Keratinocyte (primary cell): ENCODE measurements at regions not wholly inside any gene's neighbourhood (a gene's known extent, or its start where the extent isn't known, plus 50 kb on each side); places are given as distances from the start of the nearest gene placed in this dataset.

ENCODE experiments used
- DNase-seq: peaks from one replicate; pipeline ENCODE4 v3.0.0-alpha.2; 2011; ENCODE audit warnings: low read depth, missing footprints, low spot score
- FAIRE-seq: peaks from 2 replicates; lab custom pipeline; 2011; peaks lifted over from hg19 to GRCh38; lab: Jason Lieb, UNC
- H2AFZ ChIP-seq: 2 replicates; pipeline ENCODE4 v1.6.0; 2012; ENCODE audit warnings: low read length, control low read depth, inconsistent platforms; ENCODE audit not compliant: control insufficient read depth
- H3K27ac ChIP-seq: 2 replicates; pipeline ENCODE4 v1.5.1; 2011; ENCODE audit warnings: low read length; ENCODE audit not compliant: control insufficient read depth, insufficient read depth
- H3K27me3 ChIP-seq: 3 replicates; pipeline ENCODE4 v1.6.0; 2011; ENCODE audit warnings: low read length; ENCODE audit not compliant: control insufficient read depth, insufficient read depth; ENCODE audit errors: extremely low read depth
- H3K36me3 ChIP-seq, 2 experiments: 2 replicates in 1 of 2; 3 replicates in 1 of 2; pipeline ENCODE4 v1.5.1; 2011; ENCODE audit warnings: low read length in 2 of 2, mild to moderate bottlenecking in 1 of 2; ENCODE audit not compliant: control insufficient read depth in 2 of 2, insufficient read depth in 2 of 2; ENCODE audit errors: extremely low read depth in 1 of 2
- H3K4me1 ChIP-seq: 3 replicates; pipeline ENCODE4 v1.5.1; 2011; ENCODE audit warnings: low read length; ENCODE audit not compliant: control insufficient read depth, insufficient read depth; ENCODE audit errors: extremely low read depth
- H3K4me2 ChIP-seq: 3 replicates; pipeline ENCODE4 v1.6.0; 2011; ENCODE audit warnings: low read depth, low read length; ENCODE audit not compliant: control insufficient read depth, insufficient read depth; ENCODE audit errors: extremely low read depth
- H3K4me3 ChIP-seq, 3 experiments: fragments of 200-600 bp in 1 of 3; sonication (generic) in 1 of 3; 2 replicates in 2 of 3; 3 replicates in 1 of 3; pipeline ENCODE4 v1.5.1; 2011 to 2016; ENCODE audit warnings: low read length in 3 of 3, mild to moderate bottlenecking in 3 of 3, control low read depth in 2 of 3, inconsistent platforms in 1 of 3, low read depth in 1 of 3, mixed read lengths in 1 of 3, mixed run types in 1 of 3, moderate library complexity in 1 of 3; ENCODE audit not compliant: control insufficient read depth in 2 of 3, insufficient read depth in 2 of 3; ENCODE audit errors: extremely low read depth in 1 of 3
- H3K79me2 ChIP-seq: 2 replicates; pipeline ENCODE4 v1.6.0; 2012; ENCODE audit warnings: low read length; ENCODE audit not compliant: control insufficient read depth, insufficient read depth
- H3K9ac ChIP-seq: 3 replicates; pipeline ENCODE4 v1.6.0; 2011; ENCODE audit warnings: low read length; ENCODE audit not compliant: control insufficient read depth, insufficient read depth; ENCODE audit errors: extremely low read depth
- H3K9me1 ChIP-seq: 3 replicates; pipeline ENCODE4 v1.6.0; 2011; ENCODE audit warnings: low read length; ENCODE audit not compliant: control insufficient read depth, insufficient read depth; ENCODE audit errors: extremely low read depth
- H3K9me3 ChIP-seq: 2 replicates; pipeline ENCODE4 v1.5.1; 2012; ENCODE audit warnings: low read depth, low read length; ENCODE audit not compliant: control insufficient read depth
- H4K20me1 ChIP-seq: 3 replicates; pipeline ENCODE4 v1.6.0; 2011; ENCODE audit warnings: low read length; ENCODE audit not compliant: control insufficient read depth, insufficient read depth; ENCODE audit errors: extremely low read depth
- EZH2 ChIP-seq: IDR thresholded peaks from one replicate; pipeline ENCODE4 v1.6.1; 2012; ENCODE audit warnings: inconsistent platforms, mild to moderate bottlenecking, low read length, moderate library complexity
- dilution Hi-C: fragments of 300-500 bp; cut with MboI; formaldehyde crosslinking; loops from one replicate; pipeline ENCODE4 v1.7.0; 2020; ENCODE audit warnings: low sequenced_read_pairs; ENCODE audit not compliant: extremely low pct_ligation_motif_present
- TF ChIP-seq, protein P1 (sequence below), 3 experiments: IDR thresholded peaks in 1 of 3; conservative IDR thresholded peaks in 1 of 3; optimal IDR thresholded peaks in 1 of 3; 2 replicates in 2 of 3; 3 replicates in 1 of 3; pipeline versions ENCODE3 to v1.5.1; 2011; ENCODE audit warnings: low read length in 3 of 3, mild to moderate bottlenecking in 3 of 3, moderate library complexity in 2 of 3, control low read depth in 1 of 3, inconsistent platforms in 1 of 3; ENCODE audit not compliant: insufficient read depth in 2 of 3; ENCODE audit errors: extremely low read depth in 1 of 3

DNA sequence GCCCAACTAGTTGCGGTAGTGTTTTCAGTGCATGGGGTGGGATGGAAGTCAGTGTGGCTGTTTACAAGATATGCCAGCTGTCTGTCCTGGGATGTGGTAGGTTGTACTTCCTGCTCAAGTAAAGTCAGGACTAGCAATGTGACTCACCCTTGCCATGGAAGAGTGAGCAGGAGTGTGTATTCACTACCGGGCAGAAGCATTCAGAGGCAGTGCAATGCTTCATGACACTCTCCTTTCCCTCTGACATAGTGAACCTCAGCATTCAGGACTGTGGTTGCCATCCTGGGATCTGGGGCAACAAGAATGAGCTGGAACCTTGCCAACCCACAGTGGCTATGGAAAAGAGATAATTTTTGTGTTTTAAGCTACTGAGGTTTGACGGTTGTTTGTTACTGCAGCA, 68.9 kb downstream of the BOD1 start:
- Histone ChIP-seq H4K20me1 (no peaks in the 10 kb centered on the region), H3K4me3 (no peak overlapping the region), H3K9me1 (no peaks in the 10 kb centered on the region), H3K27me3 (no peaks in the 10 kb centered on the region), H3K36me3 (no peaks in the 10 kb centered on the region), H2AFZ (no peak overlapping the region), H3K27ac (no peak overlapping the region), H3K79me2 (no peaks in the 10 kb centered on the region), H3K9ac (no peak overlapping the region), H3K4me1 (no peaks in the 10 kb centered on the region), H3K4me2 (no peak overlapping the region), H3K9me3 (no peaks in the 10 kb centered on the region)
- TF ChIP-seq, protein P1, sequence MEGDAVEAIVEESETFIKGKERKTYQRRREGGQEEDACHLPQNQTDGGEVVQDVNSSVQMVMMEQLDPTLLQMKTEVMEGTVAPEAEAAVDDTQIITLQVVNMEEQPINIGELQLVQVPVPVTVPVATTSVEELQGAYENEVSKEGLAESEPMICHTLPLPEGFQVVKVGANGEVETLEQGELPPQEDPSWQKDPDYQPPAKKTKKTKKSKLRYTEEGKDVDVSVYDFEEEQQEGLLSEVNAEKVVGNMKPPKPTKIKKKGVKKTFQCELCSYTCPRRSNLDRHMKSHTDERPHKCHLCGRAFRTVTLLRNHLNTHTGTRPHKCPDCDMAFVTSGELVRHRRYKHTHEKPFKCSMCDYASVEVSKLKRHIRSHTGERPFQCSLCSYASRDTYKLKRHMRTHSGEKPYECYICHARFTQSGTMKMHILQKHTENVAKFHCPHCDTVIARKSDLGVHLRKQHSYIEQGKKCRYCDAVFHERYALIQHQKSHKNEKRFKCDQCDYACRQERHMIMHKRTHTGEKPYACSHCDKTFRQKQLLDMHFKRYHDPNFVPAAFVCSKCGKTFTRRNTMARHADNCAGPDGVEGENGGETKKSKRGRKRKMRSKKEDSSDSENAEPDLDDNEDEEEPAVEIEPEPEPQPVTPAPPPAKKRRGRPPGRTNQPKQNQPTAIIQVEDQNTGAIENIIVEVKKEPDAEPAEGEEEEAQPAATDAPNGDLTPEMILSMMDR (optimal IDR thresholded peaks at IDR 0.05 in 1 of 3, IDR thresholded peaks at IDR 0.05 in 1 of 3, conservative IDR thresholded peaks at IDR 0.05 in 1 of 3; ENCODE audit: extremely low read depth in 1 of 3, insufficient read depth in 2 of 3, low read length in 3 of 3): no peak
- no peak for TF ChIP-seq EZH2
- dilution Hi-C loops: no loop called here
- DNase-seq (no peak), FAIRE-seq (peak; percentile 49)

DNA sequence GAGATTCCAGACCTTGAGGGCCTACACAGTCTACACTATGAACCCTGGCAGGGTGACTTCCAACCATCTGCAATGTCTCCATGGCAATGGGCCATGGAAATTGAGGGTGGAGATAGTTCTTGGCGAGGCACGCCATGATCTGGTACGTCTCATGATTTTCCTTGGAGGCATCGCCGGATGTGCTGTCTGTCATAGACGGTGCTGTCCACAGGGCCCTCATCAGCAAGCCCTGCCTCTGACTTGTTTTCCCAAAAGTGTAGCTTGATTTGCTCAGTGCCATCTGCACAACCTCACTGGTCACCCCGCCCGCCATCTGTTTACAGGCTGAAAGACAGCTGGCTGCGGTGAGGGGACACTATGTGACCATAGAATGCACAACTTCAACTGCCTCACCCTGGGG, 73.5 kb downstream of the BOD1 start:
- TF ChIP-seq EZH2: no peak
- TF ChIP-seq, protein P1 (optimal IDR thresholded peaks at IDR 0.05 in 1 of 3, IDR thresholded peaks at IDR 0.05 in 1 of 3, conservative IDR thresholded peaks at IDR 0.05 in 1 of 3; ENCODE audit: extremely low read depth in 1 of 3, insufficient read depth in 2 of 3, low read length in 3 of 3): no peak
- H3K79me2 ChIP-seq: no peaks in the 10 kb centered on the region
- no peaks in the 10 kb centered on the region for H3K4me1 ChIP-seq
- H3K9me3 ChIP-seq: no peaks in the 10 kb centered on the region
- DNase-seq: no peak
- H3K36me3 ChIP-seq: no peaks in the 10 kb centered on the region
- no peak overlapping the region for H3K4me3 ChIP-seq
- H3K9me1 ChIP-seq: no peaks in the 10 kb centered on the region
- H3K27me3 ChIP-seq: no peaks in the 10 kb centered on the region
- H4K20me1 ChIP-seq: no peaks in the 10 kb centered on the region
- dilution Hi-C loops: no loop called here
- no peak overlapping the region for H2AFZ ChIP-seq
- no peak overlapping the region for H3K4me2 ChIP-seq
- FAIRE-seq: no peak
- H3K9ac ChIP-seq: no peak overlapping the region
- no peak overlapping the region for H3K27ac ChIP-seq
